HepG2 (cell line): ENCODE measurements at regions not wholly inside any gene's neighbourhood (a gene's known extent, or its start where the extent isn't known, plus 50 kb on each side); places are given as distances from the start of the nearest gene placed in this dataset.

ENCODE experiments used
- ATAC-seq: fragments of 200-7000 bp; cut with Tn5 transposase; 3 replicates; pipeline ENCODE4 v1.9.1; 2020; ENCODE audit warnings: mild to moderate bottlenecking, moderate library complexity
- BruUV-seq: library from RNA; stranded (reverse); fragments of 400-500 nt; replicated peaks from 2 replicates; lab custom pipeline; 2021; lab: Mats Ljungman, UMichigan
- CTCF ChIA-PET: fragments of 300-600 bp; formaldehyde crosslinking; extraction: SDS; loops from one replicate; lab custom pipeline; 2021; ENCODE audit warnings: low total read pairs, inconsistent platforms, low intra/inter-chr PET ratio; lab: Yijun Ruan, JAX
- POLR2A ChIA-PET: fragments of 350-600 bp; sonication (Branson Sonifier 250); formaldehyde crosslinking; loops from one replicate; lab custom pipeline; 2020; ENCODE audit warnings: antibody characterized with exemption, inconsistent platforms; lab: Yijun Ruan, JAX
- DNase-seq: peaks from one replicate; pipeline ENCODE4 v3.0.0-alpha.2; 2015; ENCODE audit warnings: low spot score
- FAIRE-seq: peaks from 3 replicates; lab custom pipeline; 2011; peaks lifted over from hg19 to GRCh38; lab: Jason Lieb, UNC
- H2AFZ ChIP-seq: one replicate; pipeline ENCODE4 v1.6.1; 2011; ENCODE audit warnings: low read length, inconsistent platforms
- H3K27ac ChIP-seq: fragments of 300-600 bp; 3 replicates; pipeline ENCODE4 v1.8.0; 2011; ENCODE audit warnings: mixed run types, mild to moderate bottlenecking, mixed read lengths, low read length, inconsistent platforms; ENCODE audit not compliant: insufficient read depth; ENCODE audit errors: extremely low read length
- H3K27me3 ChIP-seq, 2 experiments: fragments of 200-600 bp in 1 of 2; 2 replicates in 1 of 2; 3 replicates in 1 of 2; pipeline versions ENCODE4 v1.6.0 to v1.8.0; 2011; ENCODE audit warnings: low read length in 2 of 2, mild to moderate bottlenecking in 2 of 2, moderate library complexity in 2 of 2, inconsistent platforms in 1 of 2; ENCODE audit not compliant: insufficient read depth in 2 of 2, control insufficient read depth in 1 of 2
- H3K36me3 ChIP-seq, 2 experiments: fragments of 200-600 bp in 1 of 2; replicated peaks in 1 of 2; 2 replicates in 1 of 2; 3 replicates in 1 of 2; pipeline versions ENCODE4 v1.5.1 to v1.8.0; 2011; ENCODE audit warnings: low read length in 2 of 2, inconsistent platforms in 1 of 2; ENCODE audit not compliant: insufficient read depth in 2 of 2, control insufficient read depth in 1 of 2
- H3K4me1 ChIP-seq: 2 replicates; pipeline ENCODE4 v1.5.1; 2012; ENCODE audit warnings: low read length, inconsistent platforms; ENCODE audit not compliant: insufficient read depth
- H3K4me2 ChIP-seq: 2 replicates; pipeline ENCODE4 v1.6.0; 2011; ENCODE audit warnings: low read depth, low read length, inconsistent platforms
- H3K4me3 ChIP-seq, 3 experiments: fragments of 200-600 bp in 1 of 3; sonication (generic), shearing (Covaris generic) in 1 of 3; replicated peaks in 1 of 3; 2 replicates each; pipeline ENCODE4 v1.5.1; 2011 to 2016; ENCODE audit warnings: low read length in 3 of 3, inconsistent platforms in 2 of 3, low read depth in 2 of 3, mild to moderate bottlenecking in 2 of 3, control low read depth in 1 of 3, mixed read lengths in 1 of 3; ENCODE audit not compliant: insufficient read depth in 1 of 3
- H3K79me2 ChIP-seq: one replicate; pipeline ENCODE4 v1.6.1; 2011; ENCODE audit warnings: low read length, inconsistent platforms; ENCODE audit not compliant: insufficient read depth
- H3K9ac ChIP-seq: 2 replicates; pipeline ENCODE4 v1.6.0; 2011; ENCODE audit warnings: mild to moderate bottlenecking, low read depth, low read length, inconsistent platforms; ENCODE audit not compliant: insufficient read depth
- H3K9me3 ChIP-seq: 2 replicates; pipeline ENCODE4 v1.5.1; 2012; ENCODE audit warnings: mild to moderate bottlenecking, low read length
- H4K20me1 ChIP-seq: 2 replicates; pipeline ENCODE4 v1.6.0; 2011; ENCODE audit warnings: inconsistent platforms, mild to moderate bottlenecking, low read length, moderate library complexity; ENCODE audit not compliant: insufficient read depth
- CREBL2 ChIP-seq: sonication (generic); formaldehyde crosslinking; IDR thresholded peaks from 2 replicates; pipeline ENCODE4 v1.8.1; 2023; ENCODE audit warnings: missing genetic modification reagents, mild to moderate bottlenecking, borderline replicate concordance
- FOXK1 ChIP-seq: sonication (generic); formaldehyde crosslinking; IDR thresholded peaks from 2 replicates; pipeline ENCODE4 v1.4.0; 2020; ENCODE audit warnings: low read depth, missing genetic modification reagents, borderline replicate concordance
- HNRNPUL1 ChIP-seq: fragments of 200-400 bp; formaldehyde crosslinking; IDR thresholded peaks from 2 replicates; pipeline ENCODE4 v1.6.1; 2017; ENCODE audit warnings: low read depth, mild to moderate bottlenecking, low read length, moderate library complexity
- RARA ChIP-seq: IDR thresholded peaks from 2 replicates; pipeline ENCODE4 v1.6.1; 2016; ENCODE audit warnings: missing genetic modification reagents, missing compliant biosample characterization
- SP140L ChIP-seq: sonication (generic); formaldehyde crosslinking; IDR thresholded peaks from 2 replicates; pipeline ENCODE4 v1.4.0; 2020; ENCODE audit warnings: missing genetic modification reagents, borderline replicate concordance
- XBP1 ChIP-seq: sonication (generic); formaldehyde crosslinking; IDR thresholded peaks from 2 replicates; pipeline ENCODE4 v1.5.0; 2020; ENCODE audit warnings: missing genetic modification reagents
- YEATS2 ChIP-seq: sonication (generic); formaldehyde crosslinking; IDR thresholded peaks from 2 replicates; pipeline ENCODE4 v1.4.0; 2020; ENCODE audit warnings: missing genetic modification reagents, borderline replicate concordance
- ZNF251 ChIP-seq: sonication (generic); formaldehyde crosslinking; IDR thresholded peaks from 2 replicates; pipeline ENCODE4 v1.9.0; 2021; ENCODE audit warnings: mild to moderate bottlenecking, missing genetic modification reagents
- ZNF382 ChIP-seq: sonication (generic); formaldehyde crosslinking; IDR thresholded peaks from 2 replicates; pipeline ENCODE4 v1.5.0; 2020; ENCODE audit warnings: missing genetic modification reagents, mild to moderate bottlenecking, borderline replicate concordance
- ZNF788 ChIP-seq: sonication (generic); formaldehyde crosslinking; IDR thresholded peaks from 2 replicates; pipeline ENCODE4 v1.5.0; 2020; ENCODE audit warnings: mild to moderate bottlenecking, missing genetic modification reagents, borderline replicate concordance
- WGBS: methylation state at CpG from one replicate; pipeline ENCODE4 v1.1.6; 2017; ENCODE audit warnings: low lambda C conversion rate; 5-methylcytosine and 5-hydroxymethylcytosine counted together
- in situ Hi-C: cut with HindIII; loops from 2 replicates; pipeline ENCODE4 v1.10.0; 2017; ENCODE audit warnings: low pct_unique_long_range_greater_than_20kb; ENCODE audit not compliant: extremely low pct_ligation_motif_present
- intact Hi-C: fragments of 100-400 bp; cut with micrococcal nuclease; formaldehyde crosslinking; loops from one replicate; pipeline ENCODE4 v1.10.0; 2022; ENCODE audit not compliant: unreplicated experiment
- TF ChIP-seq, protein P1 (sequence below): sonication (generic); formaldehyde crosslinking; IDR thresholded peaks from 2 replicates; pipeline ENCODE4 v1.8.1; 2023; ENCODE audit warnings: mild to moderate bottlenecking, inconsistent platforms, moderate library complexity, missing genetic modification reagents, borderline replicate concordance
- TF ChIP-seq, protein P2 (sequence below): sonication (generic); formaldehyde crosslinking; IDR thresholded peaks from 2 replicates; pipeline ENCODE4 v1.5.0; 2020; ENCODE audit warnings: mild to moderate bottlenecking, missing genetic modification reagents, borderline replicate concordance
- TF ChIP-seq, protein P3 (sequence below): sonication (generic); formaldehyde crosslinking; IDR thresholded peaks from 2 replicates; pipeline ENCODE4 v1.5.0; 2020; ENCODE audit warnings: missing genetic modification reagents

DNA sequence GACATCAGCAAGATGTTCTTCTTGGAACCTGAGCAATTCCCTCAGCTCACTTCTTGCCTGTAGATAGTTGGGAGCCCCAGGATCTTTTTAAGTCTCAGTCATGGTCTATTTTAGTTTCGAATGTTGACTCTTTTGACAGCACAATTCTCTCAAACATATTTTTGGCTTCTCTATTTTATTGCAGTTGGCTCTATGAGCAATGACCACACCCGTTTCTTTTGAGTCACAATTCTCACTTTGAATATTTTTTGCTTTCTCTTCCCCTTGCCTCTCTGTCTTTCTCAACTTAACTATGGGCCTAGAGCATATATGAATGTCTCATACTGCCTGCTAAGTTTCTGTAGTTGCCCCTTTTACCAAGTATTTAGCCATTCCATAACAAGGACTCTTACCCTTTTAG is 222.8 kb downstream of the PTN start:
- H3K27ac ChIP-seq, result no peak overlapping the region
- H3K27me3 ChIP-seq, result no peaks in the 10 kb centered on the region
- H4K20me1 ChIP-seq, result no peaks in the 10 kb centered on the region
- ATAC-seq (no peak), FAIRE-seq (no peak), DNase-seq (no peak)
- H3K4me3 ChIP-seq, result no peak overlapping the region
- BruUV-seq, result no TSS peak
- no peak overlapping the region for H3K4me2 ChIP-seq
- ChIA-PET CTCF (no interaction called here), POLR2A (no interaction called here)
- no peak overlapping the region for H2AFZ ChIP-seq
- H3K9me3 ChIP-seq, result no peaks in the 10 kb centered on the region
- no peak overlapping the region for H3K9ac ChIP-seq
- intact Hi-C loops (no loop called here), in situ Hi-C loops (no loop called here)
- H3K4me1 ChIP-seq, result no peaks in the 10 kb centered on the region
- no peaks in the 10 kb centered on the region for H3K79me2 ChIP-seq
- H3K36me3 ChIP-seq, result no peaks in the 10 kb centered on the region
- 0% methylated on average over 2 of the region's 2 CpGs for WGBS
- TF ChIP-seq ZNF382 (CRISPR knock-in tag) (no peak), RARA (no peak), HNRNPUL1 (no peak), ZNF788 (CRISPR knock-in tag) (no peak), SP140L (no peak), CREBL2 (CRISPR knock-in tag) (no peak), YEATS2 (CRISPR knock-in tag) (no peak), FOXK1 (CRISPR knock-in tag) (no peak), ZNF251 (CRISPR knock-in tag) (no peak), XBP1 (CRISPR knock-in tag) (no peak)
- TF ChIP-seq, protein P1, sequence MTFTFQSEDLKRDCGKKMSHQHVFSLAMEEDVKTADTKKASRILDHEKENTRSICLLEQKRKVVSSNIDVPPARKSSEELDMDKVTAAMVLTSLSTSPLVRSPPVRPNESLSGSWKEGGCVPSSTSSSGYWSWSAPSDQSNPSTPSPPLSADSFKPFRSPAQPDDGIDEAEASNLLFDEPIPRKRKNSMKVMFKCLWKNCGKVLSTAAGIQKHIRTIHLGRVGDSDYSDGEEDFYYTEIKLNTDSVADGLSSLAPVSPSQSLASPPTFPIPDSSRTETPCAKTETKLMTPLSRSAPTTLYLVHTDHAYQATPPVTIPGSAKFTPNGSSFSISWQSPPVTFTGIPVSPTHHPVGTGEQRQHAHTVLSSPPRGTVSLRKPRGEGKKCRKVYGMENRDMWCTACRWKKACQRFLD (CRISPR knock-in tag), result no peak
- TF ChIP-seq, protein P2, sequence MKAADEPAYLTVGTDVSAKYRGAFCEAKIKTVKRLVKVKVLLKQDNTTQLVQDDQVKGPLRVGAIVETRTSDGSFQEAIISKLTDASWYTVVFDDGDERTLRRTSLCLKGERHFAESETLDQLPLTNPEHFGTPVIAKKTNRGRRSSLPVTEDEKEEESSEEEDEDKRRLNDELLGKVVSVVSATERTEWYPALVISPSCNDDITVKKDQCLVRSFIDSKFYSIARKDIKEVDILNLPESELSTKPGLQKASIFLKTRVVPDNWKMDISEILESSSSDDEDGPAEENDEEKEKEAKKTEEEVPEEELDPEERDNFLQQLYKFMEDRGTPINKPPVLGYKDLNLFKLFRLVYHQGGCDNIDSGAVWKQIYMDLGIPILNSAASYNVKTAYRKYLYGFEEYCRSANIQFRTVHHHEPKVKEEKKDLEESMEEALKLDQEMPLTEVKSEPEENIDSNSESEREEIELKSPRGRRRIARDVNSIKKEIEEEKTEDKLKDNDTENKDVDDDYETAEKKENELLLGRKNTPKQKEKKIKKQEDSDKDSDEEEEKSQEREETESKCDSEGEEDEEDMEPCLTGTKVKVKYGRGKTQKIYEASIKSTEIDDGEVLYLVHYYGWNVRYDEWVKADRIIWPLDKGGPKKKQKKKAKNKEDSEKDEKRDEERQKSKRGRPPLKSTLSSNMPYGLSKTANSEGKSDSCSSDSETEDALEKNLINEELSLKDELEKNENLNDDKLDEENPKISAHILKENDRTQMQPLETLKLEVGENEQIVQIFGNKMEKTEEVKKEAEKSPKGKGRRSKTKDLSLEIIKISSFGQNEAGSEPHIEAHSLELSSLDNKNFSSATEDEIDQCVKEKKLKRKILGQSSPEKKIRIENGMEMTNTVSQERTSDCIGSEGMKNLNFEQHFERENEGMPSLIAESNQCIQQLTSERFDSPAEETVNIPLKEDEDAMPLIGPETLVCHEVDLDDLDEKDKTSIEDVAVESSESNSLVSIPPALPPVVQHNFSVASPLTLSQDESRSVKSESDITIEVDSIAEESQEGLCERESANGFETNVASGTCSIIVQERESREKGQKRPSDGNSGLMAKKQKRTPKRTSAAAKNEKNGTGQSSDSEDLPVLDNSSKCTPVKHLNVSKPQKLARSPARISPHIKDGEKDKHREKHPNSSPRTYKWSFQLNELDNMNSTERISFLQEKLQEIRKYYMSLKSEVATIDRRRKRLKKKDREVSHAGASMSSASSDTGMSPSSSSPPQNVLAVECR (CRISPR knock-in tag), result no peak
- TF ChIP-seq, protein P3, sequence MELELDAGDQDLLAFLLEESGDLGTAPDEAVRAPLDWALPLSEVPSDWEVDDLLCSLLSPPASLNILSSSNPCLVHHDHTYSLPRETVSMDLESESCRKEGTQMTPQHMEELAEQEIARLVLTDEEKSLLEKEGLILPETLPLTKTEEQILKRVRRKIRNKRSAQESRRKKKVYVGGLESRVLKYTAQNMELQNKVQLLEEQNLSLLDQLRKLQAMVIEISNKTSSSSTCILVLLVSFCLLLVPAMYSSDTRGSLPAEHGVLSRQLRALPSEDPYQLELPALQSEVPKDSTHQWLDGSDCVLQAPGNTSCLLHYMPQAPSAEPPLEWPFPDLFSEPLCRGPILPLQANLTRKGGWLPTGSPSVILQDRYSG (CRISPR knock-in tag), result no peak
